ENCODE measurements at regions not wholly inside any gene's neighbourhood (a gene's known extent, or its start where the extent isn't known, plus 50 kb on each side); places are given as distances from the start of the nearest gene placed in this dataset.

GRCh38 chrX:82134378-82134777 lies 932.5 kb downstream of the SH3BGRL start:
- no peak for TF ChIP-seq CTCF (conservative IDR thresholded peaks at IDR 0.05)
- no peak for TF ChIP-seq EZH2 (IDR thresholded peaks at IDR 0.05; ENCODE audit: low read depth)

All from PC-9 (cell line).